Endothelial cell of umbilical vein (primary cell): ENCODE measurements at regions not wholly inside any gene's neighbourhood (a gene's known extent, or its start where the extent isn't known, plus 50 kb on each side); places are given as distances from the start of the nearest gene placed in this dataset.

ENCODE experiments used
- CTCF ChIP-seq, 2 donors: IDR thresholded peaks; 1 replicate in 1 of 2; 2 replicates in 1 of 2; pipeline ENCODE4 v1.5.1; 2011; ENCODE audit warnings: low read length in 2 of 2, mild to moderate bottlenecking in 2 of 2, moderate library complexity in 2 of 2, control low read depth in 1 of 2, inconsistent platforms in 1 of 2, low read depth in 1 of 2; ENCODE audit not compliant: insufficient read depth in 1 of 2; ENCODE audit errors: extremely low read depth in 1 of 2
- EZH2 ChIP-seq: IDR thresholded peaks from 2 replicates; pipeline ENCODE4 v1.6.1; 2012; ENCODE audit warnings: borderline replicate concordance, low read depth, mild to moderate bottlenecking, moderate library complexity, low read length, inconsistent platforms; ENCODE audit not compliant: severe bottlenecking
- JUN ChIP-seq: IDR thresholded peaks from 2 replicates; pipeline ENCODE4 v1.6.1; 2011; ENCODE audit warnings: borderline replicate concordance, low read depth; ENCODE audit not compliant: insufficient read length, insufficient read depth
- MYC ChIP-seq: IDR thresholded peaks from one replicate; pipeline ENCODE4 v1.6.1; 2011; ENCODE audit warnings: mild to moderate bottlenecking, low read depth, low read length
- POLR2A ChIP-seq: IDR thresholded peaks from 2 replicates; pipeline ENCODE4 v1.6.1; 2012; ENCODE audit warnings: low read depth, mild to moderate bottlenecking, control low read depth, low read length
- POLR2AphosphoS5 ChIP-seq: IDR thresholded peaks from 2 replicates; pipeline ENCODE4 v1.6.1; 2012; ENCODE audit warnings: low read depth, mild to moderate bottlenecking, control low read depth, low read length, moderate library complexity; ENCODE audit not compliant: insufficient read depth

- TF ChIP-seq CTCF (IDR thresholded peaks at IDR 0.05; ENCODE audit: extremely low read depth in 1 of 2, insufficient read depth in 1 of 2, low read depth in 1 of 2, low read length in 2 of 2) (no peak), POLR2A (no peak), MYC (no peak), POLR2AphosphoS5 (no peak), EZH2 (no peak), JUN (no peak)
Measured at GRCh38 chr2:180364719-180365118, 357.6 kb upstream of the CWC22 start.
